ENCODE measurements at regions not wholly inside any gene's neighbourhood (a gene's known extent, or its start where the extent isn't known, plus 50 kb on each side); places are given as distances from the start of the nearest gene placed in this dataset.

GRCh38 chr3:190224456-190224855 lies 97.8 kb downstream of the CLDN1 start:
- FAIRE-seq (no peak), DNase-seq (ENCODE audit: extremely low read depth in 1 of 4, low spot score in 3 of 4) (no peak), ATAC-seq (no peak)
- no peaks in the 10 kb centered on the region for H4K20me1 ChIP-seq (replicated peaks; ENCODE audit: control insufficient read depth, insufficient read depth, low read length)
- H3K27ac ChIP-seq (ENCODE audit: extremely low read depth, low read depth, low read length) = no peak overlapping the region
- no peak overlapping the region for H3K4me2 ChIP-seq (ENCODE audit: insufficient read depth, low read length)
- intact Hi-C loops (cut with micrococcal nuclease) = no loop called here
- BruUV-seq (replicated peaks) = no TSS peak
- in situ Hi-C loops (cut with MboI) = no loop called here
- WGBS (ENCODE audit: insufficient coverage, low coverage, missing lambda C conversion rate) = 3% methylated on average over 4 of the region's 4 CpGs
- H3K9me1 ChIP-seq (ENCODE audit: control insufficient read depth, insufficient read depth, low read length) = no peaks in the 10 kb centered on the region
- no peak overlapping the region for H3K4me3 ChIP-seq
- ChIA-PET CTCF (ENCODE audit: low intra/inter-chr PET ratio) (no interaction called here), POLR2A (no interaction called here)
- H2AFZ ChIP-seq (ENCODE audit: low read depth, low read length) = no peak overlapping the region
- H3K27me3 ChIP-seq (ENCODE audit: control insufficient read depth in 2 of 2, insufficient read depth in 2 of 2, low read length in 2 of 2) = no peaks in the 10 kb centered on the region
- H3K79me2 ChIP-seq (ENCODE audit: control insufficient read depth, insufficient read depth, low read length) = no peaks in the 10 kb centered on the region
- no peak overlapping the region for H3K9ac ChIP-seq (ENCODE audit: insufficient read depth in 1 of 2, low read depth in 2 of 2, low read length in 2 of 2)
- H3K9me3 ChIP-seq (replicated peaks; ENCODE audit: control insufficient read depth, insufficient read depth, low read depth, low read length) = no peaks in the 10 kb centered on the region
- H3K36me3 ChIP-seq (ENCODE audit: control insufficient read depth, insufficient read depth, low read length) = no peaks in the 10 kb centered on the region
- no peaks in the 10 kb centered on the region for H3K4me1 ChIP-seq (replicated peaks in 1 of 2; ENCODE audit: control insufficient read depth in 2 of 2, insufficient read depth in 2 of 2, low read length in 2 of 2)
- TF ChIP-seq FOXP1 (CRISPR knock-in tag; IDR thresholded peaks at IDR 0.05) (no peak), VEZF1 (CRISPR knock-in tag; IDR thresholded peaks at IDR 0.05) (no peak), FOXJ3 (CRISPR knock-in tag; IDR thresholded peaks at IDR 0.05) (no peak), JUND (IDR thresholded peaks at IDR 0.05; ENCODE audit: borderline replicate concordance, low read depth, low read length) (no peak), JUND (tag; IDR thresholded peaks at IDR 0.05; ENCODE audit: borderline replicate concordance, low read depth, low read length) (no peak), ZNF740 (CRISPR knock-in tag; IDR thresholded peaks at IDR 0.05) (no peak), ZNF740 (tag; IDR thresholded peaks at IDR 0.05) (no peak), CTCF (IDR thresholded peaks at IDR 0.05 in 2 of 3, conservative IDR thresholded peaks at IDR 0.05 in 1 of 3; ENCODE audit: insufficient read depth in 2 of 3, low read depth in 1 of 3, low read length in 3 of 3) (no peak), GTF2A2 (tag; IDR thresholded peaks at IDR 0.05) (no peak), ZNF584 (CRISPR knock-in tag; IDR thresholded peaks at IDR 0.05; ENCODE audit: low read depth) (no peak), ETV6 (IDR thresholded peaks at IDR 0.05; ENCODE audit: borderline replicate concordance in 1 of 2, low read depth in 2 of 2, low read length in 1 of 2) (no peak), ETV6 (CRISPR knock-in tag; IDR thresholded peaks at IDR 0.05; ENCODE audit: borderline replicate concordance) (no peak), NELFE (IDR thresholded peaks at IDR 0.05; ENCODE audit: insufficient read depth, insufficient read length) (no peak), SMAD1 (IDR thresholded peaks at IDR 0.05; ENCODE audit: low read depth, low read length, partially characterized antibody) (no peak), BCL6 (CRISPR knock-in tag; IDR thresholded peaks at IDR 0.05) (no peak)
- TF ChIP-seq, protein P1, sequence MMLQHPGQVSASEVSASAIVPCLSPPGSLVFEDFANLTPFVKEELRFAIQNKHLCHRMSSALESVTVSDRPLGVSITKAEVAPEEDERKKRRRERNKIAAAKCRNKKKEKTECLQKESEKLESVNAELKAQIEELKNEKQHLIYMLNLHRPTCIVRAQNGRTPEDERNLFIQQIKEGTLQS (IDR thresholded peaks at IDR 0.05) = no peak
- TF ChIP-seq, protein P1 (CRISPR knock-in tag; conservative IDR thresholded peaks at IDR 0.05) = no peak
- TF ChIP-seq, protein P2, sequence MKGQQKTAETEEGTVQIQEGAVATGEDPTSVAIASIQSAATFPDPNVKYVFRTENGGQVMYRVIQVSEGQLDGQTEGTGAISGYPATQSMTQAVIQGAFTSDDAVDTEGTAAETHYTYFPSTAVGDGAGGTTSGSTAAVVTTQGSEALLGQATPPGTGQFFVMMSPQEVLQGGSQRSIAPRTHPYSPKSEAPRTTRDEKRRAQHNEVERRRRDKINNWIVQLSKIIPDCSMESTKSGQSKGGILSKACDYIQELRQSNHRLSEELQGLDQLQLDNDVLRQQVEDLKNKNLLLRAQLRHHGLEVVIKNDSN (CRISPR knock-in tag; IDR thresholded peaks at IDR 0.05) = no peak

All from K562 (cell line).